ENCODE measurements at regions not wholly inside any gene's neighbourhood (a gene's known extent, or its start where the extent isn't known, plus 50 kb on each side); places are given as distances from the start of the nearest gene placed in this dataset.

DNA sequence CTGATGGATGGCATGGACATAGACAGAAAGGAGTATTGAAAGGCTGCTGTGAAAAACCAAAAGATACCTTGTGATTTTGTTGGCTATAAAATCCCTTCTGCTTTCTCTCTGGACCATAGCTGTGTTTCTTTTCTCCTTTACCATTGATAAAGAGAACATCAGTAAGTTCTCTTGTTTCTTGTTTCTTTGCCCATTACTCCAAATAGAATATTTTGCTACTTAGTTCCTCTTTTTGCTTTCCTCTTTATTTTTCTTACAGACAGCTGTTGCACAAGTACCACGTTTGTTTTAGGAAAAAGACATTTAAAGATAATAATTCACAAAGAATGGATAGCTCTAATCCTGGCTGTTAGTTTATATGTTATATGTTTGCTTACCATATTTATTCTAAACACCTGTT is 1129.2 kb downstream of the DTWD2 start:
- TF ChIP-seq, protein P1, sequence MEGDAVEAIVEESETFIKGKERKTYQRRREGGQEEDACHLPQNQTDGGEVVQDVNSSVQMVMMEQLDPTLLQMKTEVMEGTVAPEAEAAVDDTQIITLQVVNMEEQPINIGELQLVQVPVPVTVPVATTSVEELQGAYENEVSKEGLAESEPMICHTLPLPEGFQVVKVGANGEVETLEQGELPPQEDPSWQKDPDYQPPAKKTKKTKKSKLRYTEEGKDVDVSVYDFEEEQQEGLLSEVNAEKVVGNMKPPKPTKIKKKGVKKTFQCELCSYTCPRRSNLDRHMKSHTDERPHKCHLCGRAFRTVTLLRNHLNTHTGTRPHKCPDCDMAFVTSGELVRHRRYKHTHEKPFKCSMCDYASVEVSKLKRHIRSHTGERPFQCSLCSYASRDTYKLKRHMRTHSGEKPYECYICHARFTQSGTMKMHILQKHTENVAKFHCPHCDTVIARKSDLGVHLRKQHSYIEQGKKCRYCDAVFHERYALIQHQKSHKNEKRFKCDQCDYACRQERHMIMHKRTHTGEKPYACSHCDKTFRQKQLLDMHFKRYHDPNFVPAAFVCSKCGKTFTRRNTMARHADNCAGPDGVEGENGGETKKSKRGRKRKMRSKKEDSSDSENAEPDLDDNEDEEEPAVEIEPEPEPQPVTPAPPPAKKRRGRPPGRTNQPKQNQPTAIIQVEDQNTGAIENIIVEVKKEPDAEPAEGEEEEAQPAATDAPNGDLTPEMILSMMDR (IDR thresholded peaks at IDR 0.05; ENCODE audit: control extremely low read depth, extremely low read depth, low read depth, missing control alignments) = no peak
- DNase-seq (ENCODE audit: extremely low spot score) = no peak
- ChIA-PET CTCF (interaction anchor here (1.3 to 1.5 kb wide), 2 partner anchors 13 to 16 kb away, joined by 3 to 4 read pairs; no protein-coding TSS in a partner anchor), POLR2A (no interaction called here)

DNA sequence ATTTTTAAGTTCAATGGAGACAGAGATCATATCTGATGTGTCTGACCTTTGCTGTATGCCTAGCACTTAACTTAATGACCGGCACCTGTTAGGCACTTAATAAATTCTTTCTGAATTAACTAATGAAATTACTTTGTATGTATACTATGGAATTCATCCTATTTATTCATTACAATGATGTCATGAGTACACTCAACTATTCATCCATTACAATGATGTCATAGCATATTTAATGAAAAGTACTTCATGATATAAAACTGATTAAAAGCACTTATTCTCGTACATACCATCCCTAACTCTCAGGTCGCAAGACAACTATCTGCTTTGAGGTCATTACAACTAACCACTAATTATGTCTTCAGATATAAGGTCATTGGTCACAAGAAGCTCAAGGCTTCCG is 1131.6 kb downstream of the DTWD2 start:
- POLR2A ChIA-PET = no interaction called here
- no peak for DNase-seq (ENCODE audit: extremely low spot score)
- CTCF ChIA-PET = no interaction called here
- TF ChIP-seq, protein P1 (IDR thresholded peaks at IDR 0.05; ENCODE audit: control extremely low read depth, extremely low read depth, low read depth, missing control alignments) = no peak

DNA sequence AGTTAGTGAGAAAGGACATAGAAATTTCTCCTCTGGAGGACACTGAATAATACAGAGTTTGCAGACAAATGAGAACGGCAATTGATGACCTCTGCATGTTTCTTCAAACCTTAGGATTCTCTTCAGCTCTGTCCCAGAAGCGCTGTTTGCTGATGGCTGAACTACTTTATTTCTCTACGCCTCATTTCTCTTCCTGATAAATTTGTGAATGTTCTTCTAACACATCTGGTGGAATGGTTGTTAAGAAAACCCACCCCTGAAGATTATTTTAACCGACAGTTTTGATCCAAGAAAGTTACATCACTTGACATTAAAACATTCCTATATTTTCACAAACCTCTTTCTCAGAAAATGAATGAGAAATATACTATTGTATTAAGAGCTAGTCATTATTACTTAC is 1150.6 kb downstream of the DTWD2 start:
- no peak for DNase-seq (ENCODE audit: extremely low spot score)
- POLR2A ChIA-PET = no interaction called here

DNA sequence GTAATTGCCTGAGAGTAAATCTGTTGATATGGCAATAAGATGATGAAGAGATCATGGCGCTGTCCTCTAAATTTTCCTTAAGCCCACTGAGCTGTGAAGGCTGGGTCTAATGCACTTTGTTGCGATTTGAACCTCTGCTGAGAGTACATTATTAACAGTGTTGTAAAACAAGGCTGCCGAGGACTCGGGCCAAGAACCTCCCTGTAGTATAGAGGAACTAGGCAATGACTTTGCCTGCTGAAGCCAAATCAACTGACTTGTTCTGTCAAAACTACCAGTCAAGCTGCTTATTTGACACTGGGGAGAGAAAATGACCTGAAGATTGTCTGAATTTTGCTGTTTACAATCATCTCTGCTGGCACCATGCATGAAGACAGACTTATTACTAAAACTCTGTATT is 1154.7 kb downstream of the DTWD2 start:
- CTCF ChIA-PET = interaction anchor here (1.1 kb wide), 1 partner anchor 32 kb away, joined by 3 read pairs; no protein-coding TSS in a partner anchor
- TF ChIP-seq, protein P1 (IDR thresholded peaks at IDR 0.05; ENCODE audit: control extremely low read depth, extremely low read depth, low read depth, missing control alignments) = no peak
- no peak for DNase-seq (ENCODE audit: extremely low spot score)
- POLR2A ChIA-PET = no interaction called here

More for the DNA sequence above, 1150.6 kb downstream of the DTWD2 start:
- CTCF ChIA-PET = no interaction called here
- TF ChIP-seq, protein P1 (IDR thresholded peaks at IDR 0.05; ENCODE audit: control extremely low read depth, extremely low read depth, low read depth, missing control alignments) = no peak

DNA sequence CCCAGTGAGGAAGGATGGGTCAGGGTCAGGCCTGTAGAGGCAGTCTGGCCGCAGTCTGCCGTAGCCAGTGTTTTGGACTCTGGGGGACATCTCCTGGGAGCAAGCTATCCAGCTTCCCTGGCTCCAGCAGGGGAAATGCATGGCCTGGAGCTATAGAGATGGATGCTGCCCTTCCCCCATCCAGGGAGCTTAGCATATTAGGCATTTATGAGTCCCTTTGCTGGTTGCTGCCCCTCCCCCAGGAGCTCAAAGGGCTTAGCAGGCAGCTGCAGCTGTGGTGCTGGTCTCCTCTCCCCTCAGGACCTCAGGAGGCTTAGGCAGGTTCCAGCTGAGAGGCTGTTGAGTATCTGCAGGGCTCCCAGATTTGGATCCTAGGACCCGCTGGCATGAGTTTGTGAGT is 1158.7 kb downstream of the DTWD2 start:
- DNase-seq (ENCODE audit: extremely low spot score) = no peak
- CTCF ChIA-PET = no interaction called here

DNA sequence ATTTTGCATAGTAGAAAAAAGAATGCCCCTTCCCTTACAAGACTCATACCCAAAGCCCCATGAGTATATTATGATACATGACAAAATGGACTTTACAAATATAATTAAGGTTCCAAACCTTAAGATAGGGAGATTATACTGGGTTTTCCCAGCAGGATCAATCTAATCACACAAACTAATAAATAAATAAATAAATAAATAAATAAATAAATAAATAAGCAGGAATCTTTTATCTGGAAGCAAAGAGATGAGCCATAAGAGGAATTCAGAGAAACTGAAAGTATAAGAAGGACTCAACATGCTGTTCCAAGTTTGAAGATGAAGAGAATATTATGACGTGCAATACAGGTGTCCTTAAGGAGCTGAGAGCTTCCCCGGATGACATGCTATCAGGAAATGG is 1174.5 kb downstream of the DTWD2 start:
- CTCF ChIA-PET = interaction anchor here (1.0 kb wide), 1 partner anchor 9 kb away, joined by 3 read pairs; no protein-coding TSS in a partner anchor
- POLR2A ChIA-PET = no interaction called here
- TF ChIP-seq, protein P1 (IDR thresholded peaks at IDR 0.05; ENCODE audit: control extremely low read depth, extremely low read depth, low read depth, missing control alignments) = no peak
- no peak for DNase-seq (ENCODE audit: extremely low spot score)

More for the DNA sequence above, 1158.7 kb downstream of the DTWD2 start:
- TF ChIP-seq, protein P1 (IDR thresholded peaks at IDR 0.05; ENCODE audit: control extremely low read depth, extremely low read depth, low read depth, missing control alignments) = no peak
- POLR2A ChIA-PET = no interaction called here

DNA sequence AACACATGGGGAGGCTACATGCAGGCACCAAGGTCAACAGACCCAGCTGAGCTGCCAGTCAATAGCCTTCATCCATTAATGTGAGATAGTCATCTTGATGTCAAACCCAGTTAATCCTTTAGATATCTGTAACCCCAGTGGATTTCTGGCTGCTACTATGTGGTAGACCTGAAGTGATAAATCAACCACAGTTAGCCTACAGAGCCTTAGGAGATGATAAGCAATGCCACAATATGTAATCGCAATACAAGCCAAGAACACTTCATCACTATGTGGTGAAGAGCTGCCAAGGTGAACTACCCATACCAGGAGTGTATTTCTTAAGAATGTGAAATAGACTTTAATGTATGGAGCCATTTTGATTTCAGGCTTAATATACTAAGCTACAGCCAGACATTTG is 1175.5 kb downstream of the DTWD2 start:
- CTCF ChIA-PET = interaction anchor here (1.2 to 1.8 kb wide), 2 partner anchors 10 to 22 kb away, joined by 3 to 5 read pairs; no protein-coding TSS in a partner anchor
- TF ChIP-seq, protein P1 (IDR thresholded peaks at IDR 0.05; ENCODE audit: control extremely low read depth, extremely low read depth, low read depth, missing control alignments) = no peak
- POLR2A ChIA-PET = no interaction called here
- no peak for DNase-seq (ENCODE audit: extremely low spot score)
